CD14-positive monocyte (primary cell): ENCODE measurements at regions not wholly inside any gene's neighbourhood (a gene's known extent, or its start where the extent isn't known, plus 50 kb on each side); places are given as distances from the start of the nearest gene placed in this dataset.

ENCODE experiments used
- DNase-seq, 3 donors: peaks; one replicate each; pipeline ENCODE4 v3.0.0-alpha.2; 2011 to 2022
- H2AFZ ChIP-seq: 2 replicates; pipeline ENCODE4 v1.6.0; 2012; ENCODE audit warnings: mild to moderate bottlenecking, low read depth, low read length, inconsistent platforms; ENCODE audit not compliant: insufficient read depth, poor library complexity, severe bottlenecking
- H3K27ac ChIP-seq, 2 donors: 1 replicate in 1 of 2; 2 replicates in 1 of 2; pipeline ENCODE4 v1.5.1; 2012 to 2013; ENCODE audit warnings: low read length in 2 of 2, control low read depth in 1 of 2, inconsistent platforms in 1 of 2, low read depth in 1 of 2, mild to moderate bottlenecking in 1 of 2
- H3K27me3 ChIP-seq, 2 donors: one replicate each; pipeline versions ENCODE4 v1.6.0 to v1.6.1; 2011 to 2013; ENCODE audit warnings: low read length in 2 of 2; ENCODE audit not compliant: control insufficient read depth in 2 of 2, insufficient read depth in 2 of 2
- H3K36me3 ChIP-seq, 2 donors: replicated peaks in 1 of 2; 1 replicate in 1 of 2; 2 replicates in 1 of 2; pipeline versions ENCODE4 v1.5.1 to v1.6.1; 2012 to 2013; ENCODE audit warnings: low read length in 2 of 2, control low read depth in 1 of 2, inconsistent platforms in 1 of 2, mild to moderate bottlenecking in 1 of 2; ENCODE audit not compliant: insufficient read depth in 2 of 2, control insufficient read depth in 1 of 2
- H3K4me1 ChIP-seq, 2 donors: 1 replicate in 1 of 2; 2 replicates in 1 of 2; pipeline versions ENCODE4 v1.5.1 to v1.6.1; 2012 to 2013; ENCODE audit warnings: low read length in 2 of 2, control low read depth in 1 of 2, inconsistent platforms in 1 of 2, mild to moderate bottlenecking in 1 of 2, moderate library complexity in 1 of 2; ENCODE audit not compliant: insufficient read depth in 2 of 2, control insufficient read depth in 1 of 2
- H3K4me2 ChIP-seq: replicated peaks from 2 replicates; pipeline ENCODE3; 2012; ENCODE audit warnings: low read length, moderate library complexity, mild to moderate bottlenecking; ENCODE audit not compliant: poor library complexity, severe bottlenecking; ENCODE audit errors: extremely low read depth
- H3K4me3 ChIP-seq, 3 experiments: fragments of 200-600 bp in 1 of 3; sonication (generic) in 1 of 3; replicated peaks in 1 of 3; 1 replicate in 2 of 3; 2 replicates in 1 of 3; pipeline ENCODE4 v1.5.1; 2011 to 2013; ENCODE audit warnings: low read length in 3 of 3, mild to moderate bottlenecking in 3 of 3, control low read depth in 2 of 3, low read depth in 2 of 3, inconsistent platforms in 1 of 3, moderate library complexity in 1 of 3
- H3K79me2 ChIP-seq: 2 replicates; pipeline ENCODE4 v1.6.0; 2012; ENCODE audit warnings: mild to moderate bottlenecking, control low read depth, inconsistent platforms, low read length, moderate library complexity; ENCODE audit not compliant: insufficient read depth
- H3K9ac ChIP-seq: 2 replicates; pipeline ENCODE4 v1.6.0; 2017; ENCODE audit warnings: low read length, mild to moderate bottlenecking; ENCODE audit not compliant: insufficient read depth, poor library complexity, severe bottlenecking
- H3K9me3 ChIP-seq, 2 donors: replicated peaks in 1 of 2; 1 replicate in 1 of 2; 2 replicates in 1 of 2; pipeline versions ENCODE4 v1.5.1 to v1.6.1; 2012 to 2013; ENCODE audit warnings: low read length in 2 of 2, control low read depth in 1 of 2; ENCODE audit not compliant: control insufficient read depth in 1 of 2, insufficient read depth in 1 of 2
- H4K20me1 ChIP-seq: 2 replicates; pipeline ENCODE4 v1.6.0; 2012; ENCODE audit warnings: mild to moderate bottlenecking, low read length, control low read depth, moderate library complexity; ENCODE audit not compliant: insufficient read depth
- H3K27ac Mint-ChIP-seq, 7 donors: one replicate each; pipeline ENCODE4 v1.8.0; 2020; ENCODE audit warnings: mild to moderate bottlenecking in 7 of 7, mixed read lengths in 7 of 7, moderate library complexity in 6 of 7, inconsistent platforms in 2 of 7
- H3K27me3 Mint-ChIP-seq, 3 donors: one replicate each; pipeline ENCODE4 v1.8.0; 2021 to 2022; ENCODE audit warnings: low read depth in 3 of 3, mild to moderate bottlenecking in 3 of 3, mixed read lengths in 3 of 3, moderate library complexity in 3 of 3, inconsistent platforms in 1 of 3
- H3K36me3 Mint-ChIP-seq, 2 donors: one replicate each; pipeline ENCODE4 v1.8.0; 2020; ENCODE audit warnings: mixed read lengths in 2 of 2, inconsistent platforms in 1 of 2, mild to moderate bottlenecking in 1 of 2
- H3K4me1 Mint-ChIP-seq: one replicate; pipeline ENCODE4 v1.8.0; 2020; ENCODE audit warnings: mild to moderate bottlenecking, mixed read lengths
- H3K4me3 Mint-ChIP-seq, 2 donors: one replicate each; pipeline ENCODE4 v1.8.0; 2020; ENCODE audit warnings: mild to moderate bottlenecking in 2 of 2, mixed read lengths in 2 of 2, moderate library complexity in 1 of 2
- H3K9me3 Mint-ChIP-seq, 7 donors: one replicate each; pipeline ENCODE4 v1.8.0; 2020 to 2022; ENCODE audit warnings: mixed read lengths in 7 of 7, mild to moderate bottlenecking in 6 of 7, moderate library complexity in 6 of 7, inconsistent platforms in 2 of 7
- WGBS: methylation state at CpG from one replicate; pipeline ENCODE4 v1.1.5; 2013; ENCODE audit warnings: missing lambda C conversion rate; ENCODE audit not compliant: insufficient coverage; 5-methylcytosine and 5-hydroxymethylcytosine counted together
- intact Hi-C, 2 donors: fragments of 100-400 bp; cut with micrococcal nuclease; formaldehyde crosslinking; loops; one replicate each; pipeline versions ENCODE4 v1.15.0 to v1.15.1; 2023
- TF ChIP-seq, protein P1 (sequence below): fragments of 200-600 bp; IDR thresholded peaks from one replicate; pipeline ENCODE4 v1.8.0; 2022; ENCODE audit warnings: antibody characterized with exemption, mild to moderate bottlenecking

DNA sequence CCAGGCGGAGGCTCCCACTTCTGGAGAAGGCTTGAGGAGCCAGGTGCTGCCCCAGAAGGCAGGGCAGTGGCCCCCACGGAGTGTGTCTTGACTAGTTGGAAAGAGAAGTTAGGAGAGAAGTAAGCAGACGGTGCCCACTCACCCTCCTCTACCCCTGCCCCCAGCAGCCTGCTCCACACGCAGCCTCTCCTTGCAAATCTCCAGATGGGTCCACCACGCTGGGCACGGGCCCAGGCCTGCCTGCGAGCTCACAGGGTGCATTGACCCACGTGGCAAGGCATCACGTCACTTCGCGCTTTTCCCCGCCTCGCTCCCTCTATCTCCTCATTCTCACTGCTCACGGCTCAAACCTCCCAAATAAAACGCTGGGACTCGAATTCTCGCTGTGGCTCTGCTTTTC lies 71.8 kb upstream of the RAB12 start:
- Mint-ChIP-seq H3K4me3 (no peak overlapping the region), H3K27ac (no peak overlapping the region), H3K4me1 (no peaks in the 10 kb centered on the region), H3K9me3 (peaks cover 6 to 15% (median 9%) of the 10 kb centered on the region in 7 donors), H3K27me3 (peaks cover 0 to 3% (median 0%) of the 10 kb centered on the region in 3 donors), H3K36me3 (no peaks in the 10 kb centered on the region)
- peaks cover 0 to under 1% of the 10 kb centered on the region in 2 donors for H3K9me3 ChIP-seq
- no peak overlapping the region for H3K4me2 ChIP-seq
- DNase-seq, result no peak
- H3K4me1 ChIP-seq, result no peaks in the 10 kb centered on the region
- no peaks in the 10 kb centered on the region for H3K27me3 ChIP-seq
- H4K20me1 ChIP-seq, result no peaks in the 10 kb centered on the region
- 97% methylated on average over 14 of the region's 17 CpGs for WGBS
- no peak overlapping the region for H2AFZ ChIP-seq
- H3K27ac ChIP-seq, result no peak overlapping the region
- intact Hi-C loops, result no loop called here
- H3K36me3 ChIP-seq, result no peaks in the 10 kb centered on the region
- TF ChIP-seq, protein P1, sequence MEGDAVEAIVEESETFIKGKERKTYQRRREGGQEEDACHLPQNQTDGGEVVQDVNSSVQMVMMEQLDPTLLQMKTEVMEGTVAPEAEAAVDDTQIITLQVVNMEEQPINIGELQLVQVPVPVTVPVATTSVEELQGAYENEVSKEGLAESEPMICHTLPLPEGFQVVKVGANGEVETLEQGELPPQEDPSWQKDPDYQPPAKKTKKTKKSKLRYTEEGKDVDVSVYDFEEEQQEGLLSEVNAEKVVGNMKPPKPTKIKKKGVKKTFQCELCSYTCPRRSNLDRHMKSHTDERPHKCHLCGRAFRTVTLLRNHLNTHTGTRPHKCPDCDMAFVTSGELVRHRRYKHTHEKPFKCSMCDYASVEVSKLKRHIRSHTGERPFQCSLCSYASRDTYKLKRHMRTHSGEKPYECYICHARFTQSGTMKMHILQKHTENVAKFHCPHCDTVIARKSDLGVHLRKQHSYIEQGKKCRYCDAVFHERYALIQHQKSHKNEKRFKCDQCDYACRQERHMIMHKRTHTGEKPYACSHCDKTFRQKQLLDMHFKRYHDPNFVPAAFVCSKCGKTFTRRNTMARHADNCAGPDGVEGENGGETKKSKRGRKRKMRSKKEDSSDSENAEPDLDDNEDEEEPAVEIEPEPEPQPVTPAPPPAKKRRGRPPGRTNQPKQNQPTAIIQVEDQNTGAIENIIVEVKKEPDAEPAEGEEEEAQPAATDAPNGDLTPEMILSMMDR, result no peak
- H3K9ac ChIP-seq, result no peak overlapping the region
- no peaks in the 10 kb centered on the region for H3K79me2 ChIP-seq
- H3K4me3 ChIP-seq, result no peak overlapping the region

DNA sequence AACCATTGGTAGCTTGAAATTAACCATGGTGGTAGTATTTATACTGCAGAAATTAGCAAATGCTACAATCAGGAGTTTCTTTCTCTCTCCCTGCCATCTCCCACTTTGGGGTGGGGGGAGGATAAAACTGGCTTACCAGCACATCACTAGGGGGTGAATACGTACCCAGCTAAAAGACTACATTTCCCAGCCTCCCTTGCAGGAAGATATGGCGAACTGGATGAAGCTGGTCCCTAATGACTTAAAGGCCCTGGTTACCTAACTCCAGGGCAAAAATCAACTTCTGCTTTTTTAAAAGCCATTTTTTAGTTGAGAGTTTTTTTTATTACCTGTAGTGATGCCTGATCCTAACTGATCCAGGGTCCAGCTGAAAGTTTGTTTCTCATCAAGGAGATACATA lies 70.3 kb upstream of the RAB12 start:
- intact Hi-C loops, result no loop called here
- H3K27me3 ChIP-seq, result no peaks in the 10 kb centered on the region
- H3K36me3 Mint-ChIP-seq, result no peaks in the 10 kb centered on the region
- DNase-seq, result no peak
- no peak overlapping the region for H2AFZ ChIP-seq
- H3K4me3 ChIP-seq, result no peak overlapping the region
- H3K9me3 Mint-ChIP-seq, result peaks cover 0 to 6% (median 1%) of the 10 kb centered on the region in 7 donors
- peaks cover 0 to 3% (median 2%) of the 10 kb centered on the region in 3 donors for H3K27me3 Mint-ChIP-seq
- no peaks in the 10 kb centered on the region for H3K4me1 ChIP-seq
- H4K20me1 ChIP-seq, result no peaks in the 10 kb centered on the region
- H3K27ac Mint-ChIP-seq, result no peak overlapping the region
- WGBS, result no CpG with 5 or more reads among the region's 2 CpGs
- no peak overlapping the region for H3K4me2 ChIP-seq
- no peaks in the 10 kb centered on the region for H3K79me2 ChIP-seq
- H3K27ac ChIP-seq, result no peak overlapping the region
- no peak overlapping the region for H3K4me3 Mint-ChIP-seq
- H3K9me3 ChIP-seq, result no peaks in the 10 kb centered on the region
- TF ChIP-seq, protein P1, result no peak
- H3K4me1 Mint-ChIP-seq, result no peaks in the 10 kb centered on the region
- no peak overlapping the region for H3K9ac ChIP-seq
- H3K36me3 ChIP-seq, result no peaks in the 10 kb centered on the region
